HG03060 (cell line): ENCODE measurements at regions not wholly inside any gene's neighbourhood (a gene's known extent, or its start where the extent isn't known, plus 50 kb on each side); places are given as distances from the start of the nearest gene placed in this dataset.
"Not testable (repeated sequence)": the region's sequence is repeated elsewhere in the genome, so short reads cannot be mapped to it uniquely, and the experiment has no call there.

ENCODE experiments used
- ATAC-seq: cut with Tn5 transposase; IDR thresholded peaks from one replicate; pipeline ENCODE4 v1.9.1; 2021; ENCODE audit warnings: low read depth, moderate number of reproducible peaks; ENCODE audit not compliant: unreplicated experiment

DNA sequence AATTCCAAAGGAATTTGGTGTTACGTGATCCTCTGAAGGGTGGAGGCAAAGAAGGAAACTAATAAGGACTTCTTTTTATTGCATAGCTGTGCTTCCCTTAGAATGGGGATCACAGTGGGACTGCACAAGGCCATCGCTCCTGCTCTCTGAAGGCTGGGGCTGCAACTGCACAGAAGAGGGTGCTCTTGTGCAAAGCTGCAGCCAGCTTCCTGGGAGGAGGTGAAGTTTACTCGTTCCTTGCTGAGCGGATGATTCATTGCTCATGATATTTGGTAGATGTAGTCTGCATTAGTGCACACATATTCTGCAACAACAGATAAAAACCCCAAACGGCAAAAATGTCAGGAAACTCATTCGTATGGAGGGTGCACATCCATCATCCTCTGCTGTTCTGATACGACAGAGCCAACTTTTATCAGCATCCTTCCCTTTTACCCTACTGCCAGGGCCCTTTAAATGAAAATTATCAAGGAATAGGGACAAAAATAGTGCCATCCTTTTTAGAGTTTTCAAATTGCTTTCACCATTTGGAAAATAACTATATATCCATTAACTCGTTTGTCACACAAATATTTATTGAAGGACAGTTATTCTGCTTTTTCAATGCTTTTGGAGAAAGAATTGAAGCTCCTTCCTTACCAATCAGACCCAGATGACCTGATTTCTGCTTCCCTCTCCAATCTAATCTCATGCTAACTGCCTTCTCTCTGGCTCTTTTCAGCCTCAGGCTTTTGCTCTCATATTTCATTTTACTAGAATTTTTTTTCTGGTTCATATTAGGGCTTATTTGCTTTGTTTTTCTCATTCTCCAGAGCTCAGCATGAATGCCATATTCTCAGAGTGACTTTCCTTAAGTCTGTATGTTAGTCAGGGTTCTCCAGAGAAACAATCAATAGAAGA lies 263.6 kb downstream of the DUSP10 start:
- peak; percentile 93 for ATAC-seq

DNA sequence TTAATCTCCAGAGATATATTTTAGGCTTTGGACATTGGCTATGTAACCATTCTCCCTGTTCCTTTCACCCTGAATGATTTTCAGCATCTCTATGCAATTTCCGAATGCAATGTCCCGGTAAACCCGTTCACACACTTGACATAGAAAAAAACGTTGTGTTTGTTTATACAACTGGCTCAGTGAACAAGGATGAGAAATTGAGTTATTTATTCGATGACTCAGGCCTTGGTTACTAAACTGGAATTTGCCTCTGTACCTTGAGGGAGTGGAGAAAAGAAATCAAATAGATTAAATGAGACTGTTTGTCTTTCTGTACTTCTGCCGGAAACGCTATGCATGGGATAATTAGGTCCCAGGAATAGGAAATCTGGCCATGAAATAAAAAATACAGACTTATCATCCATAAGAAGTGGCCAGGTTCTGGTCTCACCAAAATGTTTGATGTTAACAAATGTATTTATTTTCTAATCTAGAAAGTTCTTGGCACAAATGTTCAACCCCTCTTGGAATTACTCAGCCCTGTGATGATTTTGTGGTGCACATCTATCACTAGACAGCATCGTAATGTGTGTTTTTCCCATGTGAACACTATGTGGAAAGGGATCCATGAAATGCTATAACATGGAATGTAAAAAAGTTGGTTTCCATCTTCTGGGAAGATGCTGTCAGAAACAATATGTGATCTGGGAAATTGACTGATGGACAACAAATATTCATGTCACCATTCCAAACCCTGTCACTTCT lies 253.9 kb downstream of the DUSP10 start:
- ATAC-seq = no peak

DNA sequence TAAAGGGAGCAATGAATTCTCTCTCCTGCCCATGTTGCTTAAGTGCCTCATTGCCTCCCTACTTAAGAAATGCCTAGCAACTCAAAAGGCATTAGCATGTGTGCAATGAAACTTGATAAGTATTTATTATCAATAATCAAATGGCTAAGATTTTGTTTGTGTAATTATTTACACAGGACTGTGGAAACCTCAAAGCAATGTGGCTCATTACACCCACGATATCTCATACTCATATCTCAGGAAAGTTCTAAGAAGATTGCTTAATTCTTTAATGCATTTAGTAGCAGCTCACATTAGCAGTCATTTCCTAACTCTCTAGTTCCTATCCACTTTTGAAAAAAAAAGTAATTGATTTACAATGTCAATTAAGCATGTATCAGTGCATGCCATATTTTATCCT lies 253.3 kb downstream of the DUSP10 start:
- no peak for ATAC-seq

DNA sequence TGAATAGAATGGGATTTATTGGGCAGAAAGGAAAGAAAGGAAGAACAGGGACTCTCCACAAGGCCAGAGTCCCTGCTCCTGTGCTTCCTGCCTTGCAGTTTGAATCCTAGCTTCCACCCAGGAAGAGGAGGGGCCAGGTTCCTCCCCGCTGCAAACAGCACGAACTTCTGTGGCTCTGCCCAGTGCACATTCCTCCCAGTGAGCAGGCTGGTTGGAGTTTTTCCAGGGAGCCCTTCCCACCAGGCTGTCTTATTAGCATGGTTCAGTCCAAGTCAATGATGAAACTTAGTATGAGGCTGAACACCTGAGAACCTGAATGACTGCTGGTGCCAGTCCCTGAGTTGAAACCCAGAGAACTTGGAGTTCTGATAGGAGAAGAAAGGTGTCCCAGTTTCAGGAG lies 247.2 kb downstream of the DUSP10 start:
- ATAC-seq = no peak

DNA sequence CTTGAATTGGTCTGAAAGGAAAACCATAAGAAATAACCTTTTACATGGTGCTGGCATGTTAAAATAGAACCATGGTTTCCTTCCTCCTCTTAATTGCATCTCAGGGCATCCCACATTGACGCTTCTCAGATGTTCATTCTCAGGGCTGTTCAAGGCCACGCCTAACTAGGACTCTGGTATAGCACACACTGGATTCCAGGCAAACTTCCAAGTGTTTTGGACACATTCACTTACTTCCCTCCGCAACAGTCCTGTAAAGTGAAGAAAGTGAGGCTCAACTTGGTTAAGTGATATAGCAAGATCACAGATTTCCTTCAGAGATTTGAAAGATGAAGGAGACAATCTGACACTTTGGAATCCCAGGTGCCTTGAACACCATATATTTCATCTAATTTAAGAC lies 244.8 kb downstream of the DUSP10 start:
- no peak for ATAC-seq

DNA sequence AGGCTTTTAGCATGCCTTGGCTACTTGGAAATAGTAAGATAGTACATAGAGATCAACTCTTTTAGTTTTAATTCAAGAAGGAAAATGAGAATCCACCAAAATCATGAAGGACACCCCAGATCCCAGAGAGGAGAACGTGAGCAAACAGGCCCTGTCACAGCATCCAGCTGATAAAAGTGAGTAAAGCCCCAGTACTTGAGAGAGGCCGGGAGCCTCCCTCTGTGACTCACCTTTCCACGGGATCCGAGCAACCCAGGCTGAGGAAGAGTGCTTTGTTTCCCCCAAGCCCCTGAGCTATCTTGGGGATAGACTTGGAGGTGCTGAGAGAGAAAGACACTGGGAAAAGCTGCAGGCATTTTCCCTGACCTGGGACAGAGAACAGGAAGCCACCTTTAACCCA lies 238.6 kb downstream of the DUSP10 start:
- no peak for ATAC-seq

DNA sequence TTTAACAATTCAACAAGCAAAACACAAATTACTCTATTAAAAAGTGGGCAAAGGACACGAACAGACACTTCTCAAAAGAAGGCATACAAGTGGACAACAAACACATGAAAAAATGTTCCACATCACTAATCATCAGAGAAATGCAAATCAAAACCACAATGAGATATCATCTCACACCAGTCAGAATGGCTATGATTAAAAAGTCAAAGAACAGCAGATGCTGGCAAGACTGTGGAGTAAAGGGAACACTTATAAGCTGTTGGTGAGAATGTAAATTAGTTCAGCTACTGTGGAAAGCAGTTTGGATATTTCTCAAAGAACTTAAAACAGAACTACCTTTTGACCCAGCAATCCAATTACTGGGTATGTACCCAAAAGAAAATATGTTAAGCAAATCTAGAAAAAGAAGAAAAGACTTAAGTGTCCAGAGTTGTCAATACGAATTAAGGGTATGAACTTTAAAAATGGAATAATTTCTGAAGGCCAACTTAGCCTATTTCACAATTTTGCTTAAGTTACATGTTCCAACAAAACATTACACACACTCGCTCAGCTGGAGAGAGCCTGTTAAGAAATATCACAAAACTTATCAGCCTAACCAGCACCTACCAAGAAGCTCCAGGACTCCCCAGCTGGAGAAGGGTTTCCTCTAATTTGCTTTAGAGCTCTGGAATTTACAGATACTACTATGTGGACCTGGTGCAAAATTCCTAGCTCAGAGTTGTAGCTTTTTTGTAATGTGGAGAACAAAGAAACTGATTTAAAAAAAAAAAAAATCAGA lies 232.1 kb downstream of the DUSP10 start:
- peak; percentile 41 for ATAC-seq

DNA sequence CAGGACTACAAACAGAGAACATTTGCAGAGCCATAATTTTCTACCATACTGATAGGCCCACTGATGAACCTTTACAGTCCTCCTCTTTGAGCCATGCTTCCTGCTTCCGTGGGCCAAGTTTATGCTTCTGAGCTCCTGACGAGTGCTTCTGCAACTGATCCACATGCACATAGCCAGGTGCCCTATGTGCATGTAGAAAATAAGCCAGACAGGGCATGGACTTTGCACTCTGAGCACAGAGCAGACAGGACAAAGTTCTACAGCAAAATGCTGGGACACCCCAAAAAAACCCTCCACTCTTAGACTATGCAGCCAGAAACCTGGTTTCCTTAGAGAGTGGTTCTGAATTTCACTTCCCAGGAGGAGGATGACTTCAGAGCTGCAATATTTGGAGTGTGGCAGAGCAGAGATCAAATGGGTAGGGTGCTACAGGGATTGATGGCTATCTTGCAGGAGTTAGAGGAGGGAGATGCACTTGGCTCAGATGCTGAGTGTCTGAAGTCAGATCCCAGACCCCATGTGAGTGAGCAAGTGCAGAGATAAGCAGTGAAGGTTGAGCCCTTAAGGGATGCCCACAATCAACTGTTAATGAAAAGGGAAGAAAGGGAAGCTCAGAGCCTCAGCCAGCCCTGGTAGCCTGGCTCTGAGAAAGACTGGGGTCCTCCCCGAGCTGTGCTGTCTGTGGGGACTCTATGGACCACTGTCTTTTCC lies 230.9 kb downstream of the DUSP10 start:
- ATAC-seq = no peak

DNA sequence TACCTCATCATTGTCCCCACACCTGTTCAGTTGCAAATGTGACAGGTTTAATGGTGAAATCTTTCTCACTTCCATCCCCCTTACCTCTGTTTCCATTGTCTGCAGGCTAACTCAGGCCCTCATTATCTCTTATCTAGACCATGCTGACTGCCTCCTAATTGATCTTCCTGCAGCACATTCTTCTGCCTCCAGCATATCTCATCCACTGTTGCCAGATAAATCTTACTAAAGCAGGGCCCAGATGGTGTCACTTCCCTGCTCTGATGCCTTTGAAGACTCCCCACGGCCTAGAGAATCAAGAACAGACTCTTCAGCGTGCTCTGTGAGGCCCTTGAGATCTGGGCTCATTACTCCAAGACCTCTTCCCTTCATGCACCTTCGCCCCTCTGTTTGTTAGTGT lies 230.1 kb downstream of the DUSP10 start:
- no peak for ATAC-seq

DNA sequence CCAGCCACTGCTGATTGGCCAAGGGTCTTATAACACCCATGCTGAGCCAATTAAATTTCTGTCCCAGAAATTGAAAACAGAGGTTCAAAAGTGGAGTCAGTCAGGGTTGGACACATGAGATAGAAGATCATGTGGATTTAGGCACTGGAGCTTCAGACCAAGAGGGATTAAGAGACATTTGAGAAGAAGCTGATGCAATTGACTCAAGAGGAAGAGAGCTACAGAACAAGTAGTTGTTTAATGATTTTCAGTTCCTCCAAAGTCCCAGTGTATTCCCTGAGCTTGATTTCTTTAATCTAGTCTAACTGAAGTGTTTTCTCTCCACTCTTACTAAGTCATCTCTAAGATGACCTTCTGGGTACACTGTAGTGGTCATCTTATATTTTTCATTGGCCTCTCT lies 227.1 kb downstream of the DUSP10 start:
- no peak for ATAC-seq

DNA sequence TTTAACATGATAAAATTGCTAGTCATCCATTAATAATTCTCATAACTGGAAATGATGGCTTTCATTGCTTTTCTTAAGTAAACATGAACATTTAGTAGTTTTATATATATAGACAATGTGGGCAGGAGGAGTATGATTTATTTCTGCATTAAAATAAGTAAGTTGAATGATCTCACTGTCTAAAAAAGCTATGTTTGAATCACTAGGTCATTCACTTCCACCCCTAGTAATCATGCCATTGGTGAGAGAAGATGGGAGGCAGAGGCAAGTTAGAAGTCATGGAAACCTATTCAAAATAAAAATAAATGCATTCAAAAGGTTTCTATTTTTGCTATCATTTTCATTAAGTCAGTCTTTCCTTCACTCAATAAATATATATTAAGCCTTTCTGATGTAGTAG lies 226.4 kb downstream of the DUSP10 start:
- ATAC-seq = no peak

DNA sequence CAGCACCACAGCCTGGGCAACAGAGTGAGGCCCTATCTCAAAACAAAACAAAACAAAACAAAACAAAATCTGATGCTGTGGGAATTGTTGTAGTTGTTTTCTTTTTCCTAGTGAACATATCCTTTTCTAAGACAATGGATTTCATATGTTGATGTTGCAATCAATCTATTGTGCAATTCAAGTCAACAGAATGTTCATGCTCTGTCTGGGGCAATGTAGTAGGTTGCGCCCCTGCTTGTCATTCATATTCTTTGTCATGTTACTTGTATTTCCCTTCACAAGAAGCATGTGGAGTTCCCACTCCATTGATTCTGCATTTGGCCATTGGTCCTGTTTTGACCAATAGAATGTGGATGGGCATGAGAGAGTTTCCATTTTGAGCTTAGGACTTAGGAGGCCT lies 223.9 kb downstream of the DUSP10 start:
- ATAC-seq = no peak

DNA sequence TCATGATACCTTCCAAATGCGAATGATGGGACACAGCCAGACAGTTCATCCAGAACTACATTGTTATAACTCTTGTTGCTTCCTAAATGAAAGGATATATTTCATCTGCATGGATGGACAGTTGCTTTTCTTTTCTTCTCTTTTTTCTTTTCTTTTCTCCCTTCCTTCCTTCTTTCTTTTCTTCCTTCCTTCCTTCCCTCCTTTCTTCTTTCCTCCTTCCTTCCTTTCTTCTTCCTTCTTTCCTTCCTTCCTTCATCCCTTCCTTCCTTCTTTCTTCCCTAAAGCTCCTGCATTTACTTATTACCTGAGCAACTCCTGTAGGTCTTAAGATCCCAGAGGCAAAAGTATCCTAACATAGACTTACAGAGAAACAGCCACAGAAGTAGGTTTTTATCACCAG lies 221.6 kb downstream of the DUSP10 start:
- no peak for ATAC-seq

DNA sequence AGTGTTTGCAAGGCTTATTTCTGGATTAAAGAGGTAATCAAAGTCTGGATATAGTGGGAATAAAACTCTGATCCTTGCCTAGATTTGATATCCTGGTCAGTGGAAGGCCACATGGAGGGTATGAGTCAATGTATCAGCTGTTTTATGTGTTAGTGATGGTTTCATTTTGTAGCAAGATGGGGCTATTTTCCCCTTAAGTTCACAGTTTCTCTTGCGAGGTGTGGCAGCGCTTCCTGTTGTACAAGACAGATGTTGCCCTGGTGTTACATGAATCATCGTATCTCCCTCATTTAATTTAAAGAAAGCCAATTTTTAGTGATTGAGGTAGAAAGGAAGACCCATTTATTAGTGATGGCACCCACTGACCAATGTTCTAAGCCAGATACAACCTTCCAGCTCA lies 220.2 kb downstream of the DUSP10 start:
- no peak for ATAC-seq

DNA sequence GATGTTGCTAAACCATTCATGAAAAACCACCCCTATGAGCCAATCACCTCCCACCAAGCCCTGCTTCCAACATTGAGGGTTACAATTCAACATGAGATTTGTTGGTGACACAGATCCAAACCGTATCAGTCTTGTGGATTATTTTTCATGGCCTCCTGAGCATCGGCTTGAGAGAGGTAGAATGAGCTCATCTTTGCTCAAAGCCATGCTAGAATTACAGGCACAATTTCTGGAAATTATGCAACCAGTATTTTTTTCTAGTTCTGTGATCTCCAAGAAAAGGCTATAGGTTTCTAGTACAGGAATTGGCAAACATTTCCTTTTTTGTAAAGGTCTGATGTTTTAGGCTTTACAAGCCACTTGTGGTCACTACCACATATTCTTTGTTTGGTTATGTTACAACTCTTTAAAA lies 219.4 kb downstream of the DUSP10 start:
- no peak for ATAC-seq

DNA sequence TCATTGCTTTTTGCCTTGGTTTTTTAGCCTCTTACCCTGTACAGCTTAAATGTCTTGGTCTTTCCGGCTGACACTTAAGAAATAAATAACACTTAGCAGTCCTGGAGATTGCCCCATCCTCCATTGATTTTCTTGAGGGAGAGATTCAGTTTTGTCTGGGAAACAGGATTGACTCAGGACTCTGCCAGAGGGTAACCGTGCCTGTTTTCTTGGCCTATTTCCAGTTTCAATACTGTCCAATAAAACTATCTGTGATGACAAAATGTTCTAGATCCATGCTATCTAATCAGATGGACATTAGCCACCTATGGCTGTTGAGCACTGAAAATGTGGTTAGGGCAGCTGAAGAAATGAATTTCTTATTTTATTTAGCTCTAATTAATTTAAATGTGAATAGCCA lies 216.1 kb downstream of the DUSP10 start:
- ATAC-seq = no peak

DNA sequence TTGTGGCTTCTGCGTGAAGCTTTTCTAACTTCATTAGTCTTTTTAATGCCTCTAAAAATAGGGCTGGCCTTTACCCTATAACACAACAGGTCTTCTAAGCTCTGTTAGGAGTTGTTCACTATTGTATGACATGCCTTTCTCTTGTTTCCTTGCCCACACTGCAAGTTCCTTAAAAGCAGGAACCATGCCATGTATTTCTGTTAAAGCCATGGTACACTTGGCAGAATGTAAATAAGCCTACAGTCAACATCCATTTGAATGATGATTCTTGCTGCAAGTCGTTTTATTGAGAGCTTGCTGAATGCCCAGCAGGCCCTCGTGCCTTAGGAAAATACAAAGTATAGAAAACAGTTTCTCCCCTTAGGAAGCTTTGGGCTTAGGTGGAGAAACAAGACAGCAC lies 214.6 kb downstream of the DUSP10 start:
- no peak for ATAC-seq

DNA sequence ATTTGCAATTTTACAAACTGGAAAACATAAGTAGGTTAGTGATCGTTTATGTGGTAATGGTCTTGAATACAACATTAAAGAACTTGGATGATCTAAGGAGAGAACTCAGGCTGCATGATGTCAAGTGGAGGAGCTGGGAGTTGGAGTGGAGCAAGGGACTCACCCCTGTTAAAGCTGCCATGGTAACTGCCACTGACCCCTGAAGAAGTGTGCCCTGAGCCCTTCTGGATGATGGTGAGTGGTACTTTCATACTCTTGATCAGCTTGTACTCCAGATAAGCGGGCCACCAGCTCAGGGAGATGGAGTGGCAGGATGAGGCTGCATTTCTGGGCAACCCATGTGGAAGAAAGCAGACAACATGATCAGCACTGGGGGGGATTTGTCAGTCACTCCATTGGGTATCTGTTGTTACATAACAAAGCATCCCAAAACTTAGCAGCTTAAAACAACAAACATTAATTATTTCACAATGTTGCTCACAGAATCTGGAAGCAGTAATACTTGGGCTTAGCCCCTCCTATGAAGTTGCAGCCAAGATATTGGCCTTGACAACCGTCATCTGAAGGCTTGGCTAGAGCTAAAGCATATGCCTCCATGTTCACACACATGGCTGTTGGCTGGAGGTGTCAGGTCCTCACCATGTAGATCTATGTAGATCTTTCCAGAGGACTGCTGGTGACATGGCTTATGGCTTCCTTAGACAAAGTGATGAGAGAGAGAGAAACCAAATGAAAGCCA lies 213.8 kb downstream of the DUSP10 start:
- no peak for ATAC-seq

DNA sequence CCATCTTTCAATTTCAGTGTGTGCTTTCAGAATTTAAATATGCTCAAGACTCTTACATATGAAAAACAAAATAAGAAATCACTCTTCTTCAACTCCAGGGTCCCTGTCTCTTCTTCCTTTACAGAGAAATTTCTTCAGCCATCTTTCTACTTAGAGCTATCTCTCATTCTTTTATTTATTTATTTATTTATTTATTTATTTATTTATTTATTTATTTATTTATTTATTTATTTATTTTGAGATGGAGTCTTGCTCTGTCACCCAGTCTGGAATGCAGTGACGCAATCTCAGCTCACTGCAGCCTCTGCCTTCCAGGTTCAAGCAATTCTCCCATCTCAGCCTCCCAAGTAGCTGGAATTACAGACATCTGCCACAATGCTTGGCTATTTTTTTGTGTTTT lies 211.7 kb downstream of the DUSP10 start:
- not testable (repeated sequence) for ATAC-seq

DNA sequence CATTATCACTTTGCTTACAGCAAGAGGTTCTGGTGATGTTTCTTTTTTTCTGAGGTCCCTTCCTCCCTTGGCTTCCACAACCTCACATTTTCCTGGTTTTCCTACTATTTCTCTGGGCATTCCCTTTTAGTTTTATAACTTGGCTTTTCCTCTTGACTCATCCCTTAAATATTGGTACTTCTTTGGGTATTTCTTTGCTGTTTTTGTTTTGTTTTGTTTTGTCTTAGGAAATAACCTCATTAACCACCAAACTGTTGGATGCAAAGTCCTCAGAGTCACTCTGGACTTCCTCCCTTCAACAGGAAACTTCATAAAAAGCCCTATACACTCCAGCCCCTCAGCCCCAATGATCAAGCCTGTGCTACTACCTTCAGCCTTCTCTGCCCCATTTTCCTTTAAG lies 211.1 kb downstream of the DUSP10 start:
- no peak for ATAC-seq
